ENCODE measurements at regions not wholly inside any gene's neighbourhood (a gene's known extent, or its start where the extent isn't known, plus 50 kb on each side); places are given as distances from the start of the nearest gene placed in this dataset.
A peak's percentile ranks its signal among the peaks of the same experiment; 100 is the strongest.

- Histone ChIP-seq H3K4me3 (no peak overlapping the region), H3K9me3 (ENCODE audit: control insufficient read depth in 4 of 4, insufficient read depth in 3 of 4, low read length in 3 of 4) (no peaks in the 10 kb centered on the region), H3K36me3 (ENCODE audit: control insufficient read depth in 4 of 4, insufficient read depth in 4 of 4, low read length in 4 of 4) (no peaks in the 10 kb centered on the region), H3K27me3 (ENCODE audit: control insufficient read depth in 3 of 3, insufficient read depth in 3 of 3, low read length in 2 of 3) (no peaks in the 10 kb centered on the region), H3K27ac (ENCODE audit: low read depth in 1 of 2, low read length in 1 of 2) (no peak overlapping the region), H3K4me1 (ENCODE audit: control insufficient read depth in 5 of 5, insufficient read depth in 5 of 5, low read length in 5 of 5) (peaks cover 0 to 5% (median 0%) of the 10 kb centered on the region in 5 donors), H3K9ac (ENCODE audit: insufficient read depth in 1 of 2, low read length in 2 of 2) (no peak overlapping the region)
- WGBS, 2 donors: 66 to 69% methylated on average over 5 of the region's 5 CpGs
- DNase-seq (no peak), ATAC-seq (ENCODE audit: insufficient read depth, low FRiP score) (no peak)
- TF ChIP-seq, protein P1, sequence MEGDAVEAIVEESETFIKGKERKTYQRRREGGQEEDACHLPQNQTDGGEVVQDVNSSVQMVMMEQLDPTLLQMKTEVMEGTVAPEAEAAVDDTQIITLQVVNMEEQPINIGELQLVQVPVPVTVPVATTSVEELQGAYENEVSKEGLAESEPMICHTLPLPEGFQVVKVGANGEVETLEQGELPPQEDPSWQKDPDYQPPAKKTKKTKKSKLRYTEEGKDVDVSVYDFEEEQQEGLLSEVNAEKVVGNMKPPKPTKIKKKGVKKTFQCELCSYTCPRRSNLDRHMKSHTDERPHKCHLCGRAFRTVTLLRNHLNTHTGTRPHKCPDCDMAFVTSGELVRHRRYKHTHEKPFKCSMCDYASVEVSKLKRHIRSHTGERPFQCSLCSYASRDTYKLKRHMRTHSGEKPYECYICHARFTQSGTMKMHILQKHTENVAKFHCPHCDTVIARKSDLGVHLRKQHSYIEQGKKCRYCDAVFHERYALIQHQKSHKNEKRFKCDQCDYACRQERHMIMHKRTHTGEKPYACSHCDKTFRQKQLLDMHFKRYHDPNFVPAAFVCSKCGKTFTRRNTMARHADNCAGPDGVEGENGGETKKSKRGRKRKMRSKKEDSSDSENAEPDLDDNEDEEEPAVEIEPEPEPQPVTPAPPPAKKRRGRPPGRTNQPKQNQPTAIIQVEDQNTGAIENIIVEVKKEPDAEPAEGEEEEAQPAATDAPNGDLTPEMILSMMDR (IDR thresholded peaks at IDR 0.05; ENCODE audit: control extremely low read depth, extremely low read depth): no peak
Observed at GRCh38 chr11:92284558-92284957, 59.9 kb downstream of the FAT3 start.

DNA sequence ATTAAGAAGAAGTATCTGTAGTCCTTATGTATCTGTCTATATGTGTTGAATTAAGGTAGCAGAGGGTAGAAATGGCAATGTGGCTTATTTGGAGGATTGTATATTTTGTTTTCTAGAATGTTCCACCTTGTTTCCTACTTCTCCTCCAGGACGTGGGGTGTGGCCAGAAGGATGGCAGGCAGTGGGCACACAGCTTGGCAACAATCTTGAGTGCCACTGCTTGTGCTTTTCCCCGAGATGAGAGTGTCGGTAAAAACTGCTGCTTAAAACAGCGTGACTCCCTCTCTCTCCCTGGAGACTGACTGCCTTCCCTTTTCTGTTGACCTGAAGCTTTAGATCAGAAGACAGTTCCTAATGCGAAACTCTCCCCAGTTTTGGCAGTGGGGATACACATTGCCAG, 61.2 kb downstream of the FAT3 start:
- ATAC-seq (ENCODE audit: insufficient read depth, low FRiP score): no peak
- TF ChIP-seq, protein P1 (IDR thresholded peaks at IDR 0.05; ENCODE audit: control extremely low read depth, extremely low read depth): no peak
- no peak for DNase-seq
- Histone ChIP-seq H3K4me3 (no peak overlapping the region), H3K27me3 (ENCODE audit: control insufficient read depth in 3 of 3, insufficient read depth in 3 of 3, low read length in 2 of 3) (no peaks in the 10 kb centered on the region), H3K9ac (ENCODE audit: insufficient read depth in 1 of 2, low read length in 2 of 2) (no peak overlapping the region), H3K27ac (ENCODE audit: low read depth in 1 of 2, low read length in 1 of 2) (no peak overlapping the region), H3K9me3 (ENCODE audit: control insufficient read depth in 4 of 4, insufficient read depth in 3 of 4, low read length in 3 of 4) (no peaks in the 10 kb centered on the region), H3K36me3 (ENCODE audit: control insufficient read depth in 4 of 4, insufficient read depth in 4 of 4, low read length in 4 of 4) (no peaks in the 10 kb centered on the region), H3K4me1 (ENCODE audit: control insufficient read depth in 5 of 5, insufficient read depth in 5 of 5, low read length in 5 of 5) (peaks cover 0 to 5% (median 0%) of the 10 kb centered on the region in 5 donors)
- 68 to 83% methylated on average over 5 of the region's 5 CpGs for WGBS, 2 donors

- no peaks in the 10 kb centered on the region for H3K9me3 ChIP-seq (ENCODE audit: control insufficient read depth in 4 of 4, insufficient read depth in 3 of 4, low read length in 3 of 4)
- H3K27ac ChIP-seq (ENCODE audit: low read depth in 1 of 2, low read length in 1 of 2): no peak overlapping the region
- no peak overlapping the region for H3K4me3 ChIP-seq
- TF ChIP-seq, protein P1 (IDR thresholded peaks at IDR 0.05; ENCODE audit: control extremely low read depth, extremely low read depth): no peak
- H3K27me3 ChIP-seq (ENCODE audit: control insufficient read depth in 3 of 3, insufficient read depth in 3 of 3, low read length in 2 of 3): no peaks in the 10 kb centered on the region
- WGBS, 2 donors: 78 to 83% methylated on average over 2 of the region's 2 CpGs
- no peaks in the 10 kb centered on the region for H3K36me3 ChIP-seq (ENCODE audit: control insufficient read depth in 4 of 4, insufficient read depth in 4 of 4, low read length in 4 of 4)
- DNase-seq (peak in 1 of 3 donors; percentile 13), ATAC-seq (ENCODE audit: insufficient read depth, low FRiP score) (no peak)
- H3K9ac ChIP-seq (ENCODE audit: insufficient read depth in 1 of 2, low read length in 2 of 2): no peak overlapping the region
- peaks cover 0 to 5% (median 0%) of the 10 kb centered on the region in 5 donors for H3K4me1 ChIP-seq (ENCODE audit: control insufficient read depth in 5 of 5, insufficient read depth in 5 of 5, low read length in 5 of 5)
Observed at GRCh38 chr11:92286709-92287108, 62.1 kb downstream of the FAT3 start.

All from lung (tissue), 11 donors.